ENCODE measurements at regions not wholly inside any gene's neighbourhood (a gene's known extent, or its start where the extent isn't known, plus 50 kb on each side); places are given as distances from the start of the nearest gene placed in this dataset.

DNA sequence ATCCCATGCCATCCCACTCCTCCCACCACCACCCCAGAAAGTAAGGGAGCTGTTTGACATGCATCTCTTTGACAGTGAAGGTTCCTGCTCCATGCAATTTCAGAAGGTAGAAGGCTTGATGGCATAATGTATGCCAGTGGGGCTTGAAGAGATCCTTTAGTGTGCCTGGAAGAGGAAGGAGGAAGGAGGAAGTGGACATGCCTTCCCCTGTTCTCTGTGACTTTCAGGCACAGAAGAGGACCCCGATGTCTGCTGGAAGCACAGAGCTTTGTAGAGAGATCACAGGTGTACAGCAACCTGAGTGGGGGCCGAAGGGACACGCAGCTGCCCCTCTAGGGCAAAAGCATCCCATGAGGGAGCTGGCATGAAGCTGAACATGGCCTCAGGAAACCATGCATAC is 171.6 kb downstream of the CD47 start:
- H3K27me3 ChIP-seq: no peaks in the 10 kb centered on the region
- TF ChIP-seq, protein P1, sequence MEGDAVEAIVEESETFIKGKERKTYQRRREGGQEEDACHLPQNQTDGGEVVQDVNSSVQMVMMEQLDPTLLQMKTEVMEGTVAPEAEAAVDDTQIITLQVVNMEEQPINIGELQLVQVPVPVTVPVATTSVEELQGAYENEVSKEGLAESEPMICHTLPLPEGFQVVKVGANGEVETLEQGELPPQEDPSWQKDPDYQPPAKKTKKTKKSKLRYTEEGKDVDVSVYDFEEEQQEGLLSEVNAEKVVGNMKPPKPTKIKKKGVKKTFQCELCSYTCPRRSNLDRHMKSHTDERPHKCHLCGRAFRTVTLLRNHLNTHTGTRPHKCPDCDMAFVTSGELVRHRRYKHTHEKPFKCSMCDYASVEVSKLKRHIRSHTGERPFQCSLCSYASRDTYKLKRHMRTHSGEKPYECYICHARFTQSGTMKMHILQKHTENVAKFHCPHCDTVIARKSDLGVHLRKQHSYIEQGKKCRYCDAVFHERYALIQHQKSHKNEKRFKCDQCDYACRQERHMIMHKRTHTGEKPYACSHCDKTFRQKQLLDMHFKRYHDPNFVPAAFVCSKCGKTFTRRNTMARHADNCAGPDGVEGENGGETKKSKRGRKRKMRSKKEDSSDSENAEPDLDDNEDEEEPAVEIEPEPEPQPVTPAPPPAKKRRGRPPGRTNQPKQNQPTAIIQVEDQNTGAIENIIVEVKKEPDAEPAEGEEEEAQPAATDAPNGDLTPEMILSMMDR (IDR thresholded peaks at IDR 0.05): no peak
- no peak overlapping the region for H3K27ac ChIP-seq
- no peaks in the 10 kb centered on the region for H3K9me3 ChIP-seq
- H3K4me3 ChIP-seq: no peak overlapping the region
- DNase-seq: no peak
- no peaks in the 10 kb centered on the region for H3K36me3 ChIP-seq
- no peak overlapping the region for H3K9ac ChIP-seq (ENCODE audit: low read depth in 2 of 2, low read length in 2 of 2)
- H3K4me1 ChIP-seq: no peaks in the 10 kb centered on the region
- intact Hi-C loops (cut with DNase I): no loop called here

DNA sequence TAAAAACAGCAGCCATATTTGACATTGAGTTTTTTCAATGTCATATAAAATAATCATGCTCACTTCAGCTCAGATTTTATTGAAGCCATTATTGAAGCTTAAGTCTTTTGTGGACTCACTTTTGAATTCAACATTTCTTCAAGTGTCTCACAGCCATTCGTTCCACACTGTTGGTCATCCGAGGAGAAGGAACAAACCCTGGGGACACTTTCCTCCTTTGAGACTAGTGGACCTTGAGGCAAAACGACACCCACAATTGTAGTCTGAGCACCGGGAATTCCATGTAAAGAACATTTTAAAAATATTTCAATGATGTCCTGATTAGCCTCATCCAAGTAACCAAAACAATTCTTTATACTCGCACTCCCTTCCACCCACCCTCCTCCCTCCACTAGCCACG is 174.7 kb downstream of the CD47 start:
- H3K27me3 ChIP-seq: no peaks in the 10 kb centered on the region
- TF ChIP-seq, protein P1 (IDR thresholded peaks at IDR 0.05): no peak
- no peak overlapping the region for H3K27ac ChIP-seq
- no peak overlapping the region for H3K4me3 ChIP-seq
- DNase-seq: no peak
- no peaks in the 10 kb centered on the region for H3K9me3 ChIP-seq
- intact Hi-C loops (cut with DNase I): no loop called here
- no peaks in the 10 kb centered on the region for H3K4me1 ChIP-seq
- H3K36me3 ChIP-seq: no peaks in the 10 kb centered on the region
- H3K9ac ChIP-seq (ENCODE audit: low read depth in 2 of 2, low read length in 2 of 2): no peak overlapping the region

DNA sequence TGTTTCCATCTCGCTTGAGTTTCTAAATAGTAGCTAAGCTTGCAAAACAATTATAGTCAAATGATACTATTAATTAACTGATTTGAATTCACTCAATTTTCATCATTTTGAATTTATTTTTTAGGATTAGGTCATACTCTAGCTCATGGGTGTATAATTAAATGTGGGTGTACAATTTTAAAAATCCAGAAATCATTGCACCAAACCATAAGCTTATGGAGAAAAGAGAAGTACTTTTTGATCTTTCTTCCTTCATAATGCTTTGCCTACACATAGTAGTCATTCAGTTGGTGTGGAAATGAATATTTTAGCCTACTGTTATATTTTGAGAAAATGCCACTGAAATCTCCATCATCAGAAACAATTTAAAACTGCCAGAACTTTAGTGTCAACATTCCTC is 175.1 kb downstream of the CD47 start:
- H3K27ac ChIP-seq: no peak overlapping the region
- H3K27me3 ChIP-seq: no peaks in the 10 kb centered on the region
- H3K9ac ChIP-seq (ENCODE audit: low read depth in 2 of 2, low read length in 2 of 2): no peak overlapping the region
- TF ChIP-seq, protein P1 (IDR thresholded peaks at IDR 0.05): no peak
- intact Hi-C loops (cut with DNase I): no loop called here
- no peaks in the 10 kb centered on the region for H3K36me3 ChIP-seq
- no peak for DNase-seq
- no peaks in the 10 kb centered on the region for H3K4me1 ChIP-seq
- no peaks in the 10 kb centered on the region for H3K9me3 ChIP-seq
- H3K4me3 ChIP-seq: no peak overlapping the region

DNA sequence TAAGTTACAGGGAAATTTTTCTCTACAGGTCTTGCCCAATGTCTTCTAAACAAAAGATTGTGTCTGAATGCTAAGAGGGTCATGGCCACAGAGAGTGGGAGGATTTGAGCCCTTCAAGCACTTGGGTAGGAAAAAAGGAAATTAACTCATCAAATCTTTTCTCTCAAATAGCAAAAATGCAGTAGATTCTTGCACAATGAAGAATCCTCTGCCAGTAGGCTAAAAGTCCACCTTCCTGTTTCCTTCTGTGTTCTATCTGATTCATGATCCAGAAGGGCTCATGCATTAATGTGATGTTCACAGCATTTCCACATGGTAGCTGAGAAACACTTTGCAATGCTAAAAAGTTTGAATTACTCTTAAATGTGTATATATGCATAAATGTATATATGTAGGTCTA is 177.1 kb downstream of the CD47 start:
- intact Hi-C loops (cut with DNase I): no loop called here
- DNase-seq: no peak
- no peak overlapping the region for H3K4me3 ChIP-seq
- H3K36me3 ChIP-seq: no peaks in the 10 kb centered on the region
- TF ChIP-seq, protein P1 (IDR thresholded peaks at IDR 0.05): no peak
- H3K9ac ChIP-seq (ENCODE audit: low read depth in 2 of 2, low read length in 2 of 2): no peak overlapping the region
- no peaks in the 10 kb centered on the region for H3K4me1 ChIP-seq
- H3K27ac ChIP-seq: no peak overlapping the region
- H3K27me3 ChIP-seq: no peaks in the 10 kb centered on the region
- no peaks in the 10 kb centered on the region for H3K9me3 ChIP-seq

DNA sequence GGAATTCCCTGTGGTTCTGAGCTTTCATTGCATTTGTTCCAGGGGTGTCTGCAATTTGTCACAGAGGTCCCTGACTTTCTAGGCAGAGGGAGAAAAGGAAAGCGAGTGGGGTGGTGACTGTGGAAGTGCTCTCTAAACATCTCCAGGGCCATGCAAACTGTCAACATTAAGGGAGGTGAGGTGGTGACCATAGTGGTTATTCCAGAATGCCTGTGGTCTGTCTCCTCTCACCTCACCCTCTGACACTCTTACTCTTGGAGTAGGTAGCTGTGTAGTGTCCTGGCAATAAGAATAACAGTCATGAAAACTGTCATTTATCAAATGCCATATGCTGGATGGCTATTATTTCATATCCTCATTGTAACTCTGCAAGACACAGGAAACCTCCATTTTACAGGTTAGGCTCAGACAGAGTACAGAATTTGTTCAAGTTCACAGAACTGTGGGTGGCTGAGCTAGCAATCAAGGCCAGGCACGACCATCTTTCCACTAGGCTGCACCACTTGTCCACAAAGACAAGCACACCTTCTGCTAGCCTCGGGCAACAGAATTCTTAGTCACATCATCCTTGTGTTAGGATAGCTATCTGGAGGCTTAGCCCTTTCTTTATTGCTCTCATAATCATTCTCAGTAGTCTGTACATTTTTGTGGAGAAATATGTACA is 179.4 kb downstream of the CD47 start:
- Histone ChIP-seq H3K36me3 (no peaks in the 10 kb centered on the region), H3K9me3 (no peaks in the 10 kb centered on the region), H3K4me3 (no peak overlapping the region), H3K27me3 (no peaks in the 10 kb centered on the region), H3K4me1 (no peaks in the 10 kb centered on the region), H3K9ac (ENCODE audit: low read depth in 2 of 2, low read length in 2 of 2) (no peak overlapping the region), H3K27ac (no peak overlapping the region)
- no peak for DNase-seq
- intact Hi-C loops (cut with DNase I): no loop called here
- TF ChIP-seq, protein P1 (IDR thresholded peaks at IDR 0.05): no peak

Measured in colonic mucosa (tissue), 4 donors.